HG02973 (cell line): ENCODE measurements at regions not wholly inside any gene's neighbourhood (a gene's known extent, or its start where the extent isn't known, plus 50 kb on each side); places are given as distances from the start of the nearest gene placed in this dataset.
A peak's percentile ranks its signal among the peaks of the same experiment; 100 is the strongest.

ENCODE experiments used
- ATAC-seq: cut with Tn5 transposase; IDR thresholded peaks from one replicate; pipeline ENCODE4 v1.9.1; 2021; ENCODE audit warnings: moderate library complexity; ENCODE audit not compliant: unreplicated experiment

GRCh38 chr21:29228306-29228705 is 70.4 kb upstream of the BACH1 start:
- no peak for ATAC-seq

- no peak for ATAC-seq
Measured at GRCh38 chr21:29230551-29231261, 68.0 kb upstream of the BACH1 start.

GRCh38 chr21:29231756-29232529 is 66.8 kb upstream of the BACH1 start:
- no peak for ATAC-seq

DNA sequence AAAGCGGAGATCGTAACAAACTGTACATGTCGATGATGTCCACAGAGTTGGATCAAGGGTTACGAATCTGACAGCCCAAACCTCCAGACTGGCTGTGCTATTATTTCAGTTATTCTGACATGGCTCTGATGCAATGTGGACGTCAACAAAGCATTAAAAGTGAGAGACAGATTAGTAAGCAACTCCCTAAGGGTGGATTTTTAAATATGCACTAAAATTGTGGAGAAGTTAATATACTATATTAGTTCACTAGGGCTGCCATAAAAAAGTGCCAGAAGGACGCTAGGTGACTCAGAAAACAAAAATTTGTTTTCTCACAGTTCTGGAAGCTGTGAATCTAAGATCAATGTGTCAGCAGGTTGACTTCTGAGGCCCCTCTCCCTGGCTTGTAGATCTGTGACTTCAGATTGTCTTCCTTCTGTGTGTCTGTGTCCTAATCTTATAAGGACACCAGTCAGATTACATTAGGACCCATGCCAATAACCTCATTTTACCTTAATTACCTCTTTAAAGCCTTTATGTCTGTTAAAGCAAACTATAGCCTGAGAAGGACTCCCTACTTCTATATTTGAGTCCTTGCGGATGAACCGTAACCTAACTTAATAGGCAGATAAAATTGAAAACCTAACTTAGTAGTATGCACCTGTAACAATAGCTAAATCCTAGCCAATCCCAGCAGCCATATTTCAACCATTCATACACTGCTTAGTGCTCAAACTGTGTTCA is 66.0 kb upstream of the BACH1 start:
- no peak for ATAC-seq

DNA sequence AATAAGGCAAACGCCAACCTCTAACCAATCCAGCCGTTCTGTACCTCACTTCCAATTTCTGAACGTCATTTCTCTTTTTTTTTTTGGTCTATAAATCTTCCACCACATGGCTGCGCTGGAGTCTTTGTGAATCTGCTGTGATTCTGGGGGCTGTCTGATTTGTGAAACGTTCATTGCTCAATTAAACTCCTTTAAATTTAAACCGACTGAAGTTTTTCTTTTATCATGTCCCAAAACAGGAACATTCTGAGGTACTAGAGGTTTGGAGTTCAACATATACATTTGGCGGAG is 65.5 kb upstream of the BACH1 start:
- ATAC-seq = no peak

- peak; percentile 68 for ATAC-seq
Measured at GRCh38 chr21:29233611-29234540, 64.8 kb upstream of the BACH1 start.

DNA sequence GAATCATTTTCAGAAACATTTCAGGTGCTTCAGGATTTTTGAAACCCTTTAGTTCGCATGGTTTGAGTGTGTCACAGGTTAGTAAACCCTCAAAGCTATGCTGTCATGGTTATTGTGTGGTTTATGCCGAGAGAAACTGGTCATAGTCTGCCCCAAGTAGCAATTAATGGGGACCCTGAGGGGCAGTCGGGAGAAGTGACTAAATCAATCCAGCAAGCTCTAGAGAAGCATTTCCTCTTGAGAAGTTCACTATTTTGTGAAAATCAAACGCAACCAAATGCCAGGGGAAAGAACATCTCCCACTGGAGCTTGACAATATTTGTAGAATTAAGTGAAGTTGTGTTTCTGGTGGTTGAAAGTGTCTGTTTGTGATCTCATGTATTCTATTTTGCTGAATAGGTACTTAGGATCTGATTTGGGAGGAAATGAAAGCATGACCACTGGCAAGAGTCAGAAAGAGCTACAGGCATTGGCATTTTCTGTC is 63.0 kb upstream of the BACH1 start:
- ATAC-seq = peak; percentile 40

DNA sequence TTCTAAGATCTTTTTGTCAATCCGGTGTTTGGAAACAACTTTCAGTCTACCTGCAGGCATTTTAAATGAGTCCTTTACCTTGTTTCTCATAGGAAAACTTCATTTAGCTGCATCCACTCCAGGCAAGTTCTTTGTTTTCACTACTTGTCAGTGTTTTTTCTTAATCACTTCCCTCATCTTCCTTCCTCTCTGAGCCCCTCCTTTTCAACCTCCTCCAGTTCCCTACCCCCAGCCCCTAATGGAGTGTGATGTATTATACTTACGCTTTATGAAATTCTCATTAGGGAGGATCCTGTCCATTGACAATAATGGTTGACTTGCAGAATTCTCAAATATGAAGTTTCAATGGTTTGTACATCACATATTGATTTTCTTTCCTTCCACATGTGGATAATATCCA is 62.5 kb upstream of the BACH1 start:
- no peak for ATAC-seq

DNA sequence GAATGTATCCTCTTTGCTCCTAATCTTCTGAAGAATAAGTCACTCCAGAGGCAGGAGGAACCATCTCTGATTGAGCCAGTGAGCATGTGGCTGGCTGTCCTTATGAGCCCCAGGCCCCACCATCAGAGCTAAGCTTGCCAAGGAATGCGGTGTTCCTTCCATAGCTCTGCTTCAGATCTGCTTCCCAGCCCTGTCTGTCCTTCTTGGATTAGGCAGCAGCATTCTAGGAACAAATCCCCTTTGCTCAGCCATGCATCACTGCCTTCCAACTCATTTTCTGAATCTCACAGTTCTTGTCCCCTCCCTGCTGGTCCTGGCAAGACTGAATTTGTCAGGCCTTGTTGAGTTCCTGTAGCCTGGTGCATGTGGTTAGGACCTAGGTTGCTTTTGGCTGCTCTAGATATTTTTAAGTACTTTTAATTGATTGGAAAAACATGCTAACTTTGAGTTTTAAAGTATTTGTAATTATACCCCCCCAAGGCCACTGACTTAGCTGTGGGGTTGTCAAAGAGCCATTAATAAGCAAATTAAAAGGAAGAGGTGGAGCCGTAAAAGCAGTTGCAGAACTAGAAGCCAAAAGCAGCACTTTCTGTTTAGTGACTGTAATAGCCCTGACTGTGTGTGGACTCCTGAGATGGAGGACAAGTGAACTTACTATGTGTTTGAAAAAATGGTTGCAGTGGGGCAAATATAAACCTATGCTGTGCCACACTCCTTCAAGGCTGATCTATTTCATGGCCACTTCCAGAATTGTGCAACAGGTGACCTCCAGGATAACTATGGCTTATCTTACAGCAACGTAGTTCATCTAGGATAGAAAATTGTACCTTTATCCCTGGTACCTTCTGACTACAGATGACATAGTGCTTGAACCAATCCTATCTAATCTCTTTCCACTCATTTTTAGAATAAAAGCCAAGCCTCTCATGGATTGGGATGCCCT is 61.3 kb upstream of the BACH1 start:
- ATAC-seq = no peak

DNA sequence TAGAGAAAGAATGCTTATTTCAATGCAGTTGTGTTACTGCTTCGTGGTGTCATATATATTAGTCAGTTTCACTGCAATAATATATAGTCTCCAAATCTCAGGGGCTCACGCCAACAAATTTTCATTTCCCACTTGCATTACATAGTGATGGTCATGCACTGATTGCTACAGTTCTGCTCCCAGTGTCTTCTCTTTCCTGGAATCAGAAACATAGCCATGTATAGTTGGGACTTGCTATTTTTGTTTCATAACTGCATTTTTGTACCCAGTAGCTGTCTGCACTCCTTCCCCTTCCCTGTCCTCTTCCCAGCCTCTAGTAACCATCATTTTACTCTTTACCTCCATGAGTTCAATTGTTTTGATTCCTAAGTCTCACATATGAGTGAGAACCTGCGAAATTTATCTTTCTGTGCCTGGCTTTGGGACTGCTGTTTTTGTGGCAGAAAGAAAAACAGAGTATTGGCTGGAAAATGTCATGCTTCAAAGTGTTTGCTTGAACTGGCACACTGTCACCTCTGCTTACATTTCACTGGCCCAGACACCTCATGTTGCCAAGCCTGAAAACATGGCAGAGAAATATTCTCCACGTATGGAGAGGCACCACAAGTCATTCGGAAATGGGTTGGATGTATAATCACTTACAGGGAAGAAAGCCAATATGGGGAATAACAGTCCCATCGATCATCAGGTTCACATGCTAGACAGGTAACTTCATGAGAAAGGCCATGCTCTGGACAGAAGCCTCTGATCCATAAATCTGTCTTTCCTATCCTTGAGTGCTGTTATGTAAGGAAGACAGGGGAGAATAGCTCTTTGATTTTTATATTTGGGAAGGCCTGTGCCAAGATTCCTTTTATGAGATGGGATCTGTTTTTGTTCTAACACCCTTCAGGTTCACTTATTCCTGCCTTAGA is 60.4 kb upstream of the BACH1 start:
- ATAC-seq = no peak

- no peak for ATAC-seq
Measured at GRCh38 chr21:29238967-29239290, 59.8 kb upstream of the BACH1 start.

DNA sequence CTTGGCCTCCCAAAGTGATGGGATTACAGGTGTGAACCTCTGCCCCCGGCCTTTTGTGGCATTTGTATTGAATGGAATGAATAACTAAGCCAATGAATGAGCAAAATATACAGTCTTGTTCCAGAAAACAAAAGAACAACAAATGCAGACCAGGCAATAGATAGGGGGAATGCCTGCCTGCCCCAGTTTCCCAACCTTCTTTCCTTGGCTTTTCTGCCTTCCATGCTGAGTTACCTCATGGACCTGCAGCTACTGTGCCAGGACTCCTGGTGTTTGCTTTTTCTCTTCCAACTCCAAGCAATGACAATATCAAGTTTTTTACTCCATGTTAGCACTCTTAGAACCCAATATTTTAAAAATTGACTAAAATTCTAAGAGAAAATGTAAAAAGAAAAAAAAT is 58.6 kb upstream of the BACH1 start:
- no peak for ATAC-seq

DNA sequence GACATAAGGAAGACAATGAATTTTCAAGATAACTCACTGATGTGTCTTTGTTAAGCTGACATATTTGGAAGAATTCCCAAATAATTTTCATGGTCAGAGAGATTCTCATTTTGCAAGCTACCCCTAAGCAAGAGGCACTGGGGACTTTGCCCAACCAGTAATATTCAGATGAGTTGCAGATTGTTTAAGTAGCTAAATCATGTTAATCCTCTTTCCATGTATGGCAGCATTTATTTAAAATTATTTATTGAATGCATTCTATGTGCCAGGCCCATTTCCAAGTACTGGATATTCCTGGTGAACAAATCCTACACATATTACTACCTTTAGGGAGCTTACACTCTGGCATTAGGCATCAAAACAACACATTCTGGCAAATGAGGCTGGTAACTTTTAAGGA is 56.5 kb upstream of the BACH1 start:
- ATAC-seq = no peak

DNA sequence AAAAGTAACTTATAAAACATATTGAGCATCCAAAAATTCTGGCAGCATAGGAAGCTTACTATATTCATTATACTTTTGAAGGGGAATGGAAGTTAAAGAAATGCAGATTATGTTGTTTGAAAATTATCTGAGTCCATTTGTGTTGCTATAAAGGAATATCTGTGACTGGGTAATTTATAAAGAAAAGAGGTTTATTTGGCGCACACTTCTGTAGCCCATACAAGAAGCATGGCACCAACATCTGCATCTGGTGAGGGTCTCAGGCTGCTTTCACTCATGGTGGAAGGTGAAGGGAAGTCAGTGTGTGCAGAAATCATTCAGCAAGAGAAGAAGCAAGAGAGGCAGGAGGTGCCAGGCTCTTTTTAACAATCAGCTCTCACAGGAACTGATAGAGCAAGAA is 55.5 kb upstream of the BACH1 start:
- no peak for ATAC-seq

DNA sequence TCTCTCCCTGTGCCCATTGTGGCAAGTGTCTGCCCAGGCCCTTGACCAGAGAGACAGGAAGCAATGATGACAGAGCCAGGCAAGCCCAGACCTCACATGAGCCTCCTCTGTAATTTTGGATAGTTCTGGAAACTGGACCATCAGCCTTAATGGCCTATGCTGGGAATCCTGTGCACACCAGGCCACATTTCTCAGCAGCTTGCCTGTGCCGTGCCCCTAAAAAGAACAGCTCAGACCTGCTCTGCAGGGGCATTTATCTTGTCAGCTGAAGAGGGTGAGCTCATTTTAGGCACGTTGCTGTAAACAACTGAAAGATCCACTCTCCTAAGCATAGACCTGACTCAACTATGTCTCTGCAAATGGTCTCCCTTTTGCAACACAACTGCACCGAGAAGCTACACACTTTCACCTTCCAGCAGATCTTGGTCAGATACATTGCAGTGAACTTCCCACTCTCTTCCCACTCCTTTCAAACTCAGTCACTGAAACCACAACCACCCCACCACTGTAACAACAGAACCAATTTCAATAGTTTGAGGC is 53.5 kb upstream of the BACH1 start:
- peak; percentile 78 for ATAC-seq

GRCh38 chr21:29245863-29246262 is 52.9 kb upstream of the BACH1 start:
- no peak for ATAC-seq

GRCh38 chr21:29246614-29247013 is 52.1 kb upstream of the BACH1 start:
- no peak for ATAC-seq

DNA sequence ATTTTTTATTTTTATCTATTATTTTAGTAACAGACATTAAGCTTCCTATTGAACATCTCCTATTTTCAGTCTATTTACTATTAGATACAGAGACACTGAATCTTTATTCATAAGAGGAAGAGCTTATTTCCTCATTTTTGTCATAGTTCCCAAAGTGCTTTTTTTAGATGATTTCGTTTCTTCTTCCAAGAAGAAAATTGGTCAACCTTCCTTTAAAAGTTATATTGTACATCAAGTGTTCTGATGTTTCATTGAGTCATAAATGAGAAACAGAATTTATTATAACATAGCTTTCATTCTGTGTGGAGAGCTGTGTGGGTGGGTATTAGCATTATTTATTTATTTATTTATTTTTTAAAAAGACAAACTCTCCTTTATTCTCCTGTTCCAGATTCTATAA is 50.6 kb upstream of the BACH1 start:
- ATAC-seq = no peak
